ENCODE measurements at regions not wholly inside any gene's neighbourhood (a gene's known extent, or its start where the extent isn't known, plus 50 kb on each side); places are given as distances from the start of the nearest gene placed in this dataset.
"Not testable (repeated sequence)": the region's sequence is repeated elsewhere in the genome, so short reads cannot be mapped to it uniquely, and the experiment has no call there.

DNA sequence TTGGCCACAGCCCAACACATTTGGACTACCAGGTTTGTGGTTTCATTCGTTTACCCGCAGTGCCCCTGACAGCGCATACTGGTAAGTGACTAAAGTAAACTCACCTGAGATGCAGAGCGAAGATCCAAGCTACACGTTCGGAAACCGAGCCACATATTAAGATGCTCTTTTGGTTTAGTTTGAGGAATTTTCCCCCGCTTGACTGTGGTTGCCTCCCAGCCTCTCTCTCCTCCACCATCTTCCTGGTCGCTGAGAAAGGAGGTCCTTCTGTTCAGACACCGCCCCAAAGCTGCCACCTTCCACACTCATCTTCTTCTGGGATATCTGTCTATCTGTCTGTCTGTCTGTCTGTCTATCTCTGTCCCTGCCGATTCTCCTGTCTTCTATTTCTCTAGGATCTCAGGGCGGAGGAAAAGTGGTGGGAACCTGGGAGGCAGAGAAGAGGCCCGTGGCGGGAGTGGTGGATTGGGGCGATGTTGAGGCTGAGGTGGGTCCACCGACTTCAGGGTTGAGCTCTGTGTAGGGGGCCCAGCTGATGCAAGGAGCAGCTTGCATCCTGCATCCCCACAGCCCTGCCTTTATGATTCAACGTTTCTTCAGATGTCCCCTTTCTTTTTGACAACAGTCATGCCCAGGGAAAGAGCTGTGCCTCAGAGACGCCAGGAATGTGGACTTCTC lies 196.9 kb upstream of the ZNF184 start:
- peaks cover 12% of the 10 kb centered on the region for H3K9me3 Mint-ChIP-seq
- DNase-seq (ENCODE audit: low spot score in 2 of 2) (no peak), ATAC-seq (no peak)
- no peak overlapping the region for H3K27ac Mint-ChIP-seq
- peaks cover 34% of the 10 kb centered on the region for H3K36me3 Mint-ChIP-seq
- H3K4me3 Mint-ChIP-seq: no peak overlapping the region
- H3K4me1 Mint-ChIP-seq: peaks cover 22% of the 10 kb centered on the region

- H3K4me1 Mint-ChIP-seq: peaks cover 22% of the 10 kb centered on the region
- H3K27ac Mint-ChIP-seq: no peak overlapping the region
- H3K36me3 Mint-ChIP-seq: peaks cover 34% of the 10 kb centered on the region
- ATAC-seq: no peak
- no peak for DNase-seq (ENCODE audit: low spot score in 2 of 2)
- H3K9me3 Mint-ChIP-seq: peaks cover 12% of the 10 kb centered on the region
- peak overlapping the region; percentile 3 for H3K4me3 Mint-ChIP-seq
Observed at GRCh38 chr6:27669295-27669623, 196.4 kb upstream of the ZNF184 start.

- peak overlapping the region; percentile 3 for H3K4me3 Mint-ChIP-seq
- DNase-seq (ENCODE audit: low spot score in 2 of 2) (peak; percentile 16 to 79), ATAC-seq (no peak)
- H3K27ac Mint-ChIP-seq: peak overlapping the region; percentile 90
- peaks cover 12% of the 10 kb centered on the region for H3K9me3 Mint-ChIP-seq
- peaks cover 22% of the 10 kb centered on the region for H3K4me1 Mint-ChIP-seq
- peaks cover 34% of the 10 kb centered on the region for H3K36me3 Mint-ChIP-seq
Observed at GRCh38 chr6:27668442-27669294, 195.8 kb upstream of the ZNF184 start.

DNA sequence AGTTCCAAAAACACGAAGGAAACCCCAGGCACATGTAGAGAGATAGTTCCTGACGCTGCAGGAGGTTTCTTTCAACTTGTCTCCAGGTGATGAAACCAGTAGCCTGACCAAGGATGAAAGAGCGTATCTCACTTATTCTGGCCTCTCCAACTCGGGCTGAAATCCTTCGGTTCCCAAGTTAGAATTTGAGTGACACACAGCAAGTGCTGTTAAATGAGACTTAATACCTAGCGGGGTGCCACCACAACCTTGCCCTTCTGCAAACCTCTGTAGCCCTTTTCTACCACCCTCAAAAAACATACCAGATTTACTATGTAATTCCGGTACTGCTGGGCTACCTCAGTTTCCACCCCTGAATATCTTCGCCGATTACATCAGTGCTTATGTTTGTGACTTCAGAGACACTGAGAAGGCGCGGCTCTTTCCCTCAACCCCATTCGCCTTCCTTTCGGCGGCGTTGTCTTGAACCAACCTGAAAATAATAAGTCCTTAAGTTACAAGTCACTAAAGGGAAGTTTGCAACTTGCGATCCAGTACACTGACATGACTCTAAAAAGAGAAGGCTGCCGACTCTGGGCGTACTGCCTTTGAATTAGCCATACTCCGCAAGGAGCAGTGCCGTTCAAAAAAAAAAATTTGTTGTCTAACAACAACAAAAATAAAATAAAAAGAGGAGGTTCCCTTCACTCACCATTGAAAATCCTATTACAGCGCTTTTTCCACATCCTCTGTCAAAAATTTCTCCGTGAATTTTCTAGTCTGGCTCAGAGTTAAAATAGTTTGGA lies 194.9 kb upstream of the ZNF184 start:
- Mint-ChIP-seq H3K4me3 (peak overlapping the region; percentile 3), H3K36me3 (peaks cover 34% of the 10 kb centered on the region), H3K9me3 (peaks cover 9% of the 10 kb centered on the region), H3K4me1 (peaks cover 21% of the 10 kb centered on the region), H3K27ac (peak overlapping the region; percentile 90)
- DNase-seq (ENCODE audit: low spot score in 2 of 2): no peak
- ATAC-seq: no peak

DNA sequence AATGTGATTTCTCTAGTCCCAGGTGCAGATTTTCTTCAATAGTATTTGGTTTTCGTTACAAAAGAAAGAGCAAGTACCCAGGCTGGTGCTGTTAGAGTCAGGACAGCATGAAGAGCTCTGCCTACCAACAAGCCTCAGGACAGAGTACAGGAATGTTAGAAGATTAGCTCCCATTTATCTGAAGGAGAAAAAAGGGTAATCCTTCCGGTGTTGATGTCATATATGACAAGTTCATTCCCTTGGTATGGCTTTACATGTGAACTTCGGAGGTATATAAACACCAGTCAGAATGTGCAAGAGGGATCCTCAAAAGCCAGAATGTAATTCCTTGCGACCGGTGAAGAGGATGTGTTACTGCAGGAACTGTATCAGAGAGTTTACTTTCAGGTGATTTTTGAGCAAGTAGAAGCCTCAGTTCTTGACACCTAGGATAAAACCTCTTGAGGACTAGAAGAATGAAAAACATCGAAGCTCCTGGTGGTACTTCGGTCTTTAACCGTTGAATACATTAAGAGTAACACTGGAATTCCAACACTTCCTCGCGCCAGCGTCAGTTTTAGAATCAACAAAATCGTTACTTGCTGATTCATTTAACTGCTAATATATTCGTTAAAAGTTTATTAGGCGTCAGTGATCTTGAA lies 194.2 kb upstream of the ZNF184 start:
- Mint-ChIP-seq H3K4me3 (no peak overlapping the region), H3K27ac (no peak overlapping the region), H3K36me3 (peaks cover 28% of the 10 kb centered on the region), H3K4me1 (peaks cover 14% of the 10 kb centered on the region), H3K9me3 (peaks cover 6% of the 10 kb centered on the region)
- ATAC-seq (no peak), DNase-seq (ENCODE audit: low spot score in 2 of 2) (no peak)

DNA sequence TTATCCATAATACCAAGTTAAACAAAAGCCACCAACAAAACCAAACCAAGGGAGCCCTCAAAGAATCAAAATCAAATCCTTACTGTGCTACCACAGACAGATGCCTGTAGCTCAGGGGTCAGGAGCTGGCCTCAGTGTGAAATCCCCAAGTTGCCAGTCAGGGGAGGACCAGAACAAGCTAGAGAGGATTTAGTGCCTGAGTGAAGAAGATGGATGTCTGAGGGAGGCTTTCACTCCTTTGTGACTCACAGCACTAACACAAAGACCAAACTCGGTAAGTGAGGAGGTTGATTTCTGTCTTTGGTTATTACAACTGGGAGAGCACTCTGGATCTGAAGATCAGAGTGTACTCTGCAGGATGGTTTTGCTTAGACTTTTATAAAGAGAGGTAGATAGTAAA lies 189.9 kb upstream of the ZNF184 start:
- peaks cover 4% of the 10 kb centered on the region for H3K9me3 Mint-ChIP-seq
- H3K27ac Mint-ChIP-seq: no peak overlapping the region
- no peak overlapping the region for H3K4me3 Mint-ChIP-seq
- ATAC-seq: no peak
- H3K36me3 Mint-ChIP-seq: peaks cover 2% of the 10 kb centered on the region
- peaks cover 3% of the 10 kb centered on the region for H3K4me1 Mint-ChIP-seq
- no peak for DNase-seq (ENCODE audit: low spot score in 2 of 2)

GRCh38 chr6:27662212-27662611 lies 189.3 kb upstream of the ZNF184 start:
- H3K27ac Mint-ChIP-seq; H3K9me3 Mint-ChIP-seq; DNase-seq (ENCODE audit: low spot score in 2 of 2); H3K4me3 Mint-ChIP-seq; H3K36me3 Mint-ChIP-seq; ATAC-seq; H3K4me1 Mint-ChIP-seq: not testable (repeated sequence)

GRCh38 chr6:27653143-27653825 lies 180.4 kb upstream of the ZNF184 start:
- H3K27ac Mint-ChIP-seq; ATAC-seq; H3K4me3 Mint-ChIP-seq; H3K9me3 Mint-ChIP-seq; H3K36me3 Mint-ChIP-seq; H3K4me1 Mint-ChIP-seq; DNase-seq (ENCODE audit: low spot score in 2 of 2): not testable (repeated sequence)

DNA sequence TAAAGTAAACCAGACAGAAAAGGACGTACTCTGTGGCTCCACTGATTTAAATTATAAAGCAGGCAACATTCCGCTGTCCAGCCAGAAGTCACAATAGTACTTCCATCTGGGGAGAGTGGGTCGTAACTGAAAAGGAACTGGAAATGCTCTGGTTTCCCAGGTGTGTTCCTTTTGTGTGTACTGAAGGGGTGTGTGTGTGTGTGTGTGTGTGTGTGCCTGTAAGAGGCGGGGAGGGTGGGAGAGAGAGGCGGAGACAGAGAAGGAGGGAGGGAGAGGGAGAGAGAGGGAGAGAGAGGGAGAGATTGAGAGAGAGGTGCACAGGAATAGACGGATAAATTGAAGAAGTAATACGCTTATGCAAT lies 178.4 kb upstream of the ZNF184 start:
- Mint-ChIP-seq H3K36me3 (peaks cover 6% of the 10 kb centered on the region), H3K4me3 (no peak overlapping the region), H3K9me3 (no peaks in the 10 kb centered on the region), H3K27ac (no peak overlapping the region), H3K4me1 (no peaks in the 10 kb centered on the region)
- no peak for DNase-seq (ENCODE audit: low spot score in 2 of 2)
- no peak for ATAC-seq

DNA sequence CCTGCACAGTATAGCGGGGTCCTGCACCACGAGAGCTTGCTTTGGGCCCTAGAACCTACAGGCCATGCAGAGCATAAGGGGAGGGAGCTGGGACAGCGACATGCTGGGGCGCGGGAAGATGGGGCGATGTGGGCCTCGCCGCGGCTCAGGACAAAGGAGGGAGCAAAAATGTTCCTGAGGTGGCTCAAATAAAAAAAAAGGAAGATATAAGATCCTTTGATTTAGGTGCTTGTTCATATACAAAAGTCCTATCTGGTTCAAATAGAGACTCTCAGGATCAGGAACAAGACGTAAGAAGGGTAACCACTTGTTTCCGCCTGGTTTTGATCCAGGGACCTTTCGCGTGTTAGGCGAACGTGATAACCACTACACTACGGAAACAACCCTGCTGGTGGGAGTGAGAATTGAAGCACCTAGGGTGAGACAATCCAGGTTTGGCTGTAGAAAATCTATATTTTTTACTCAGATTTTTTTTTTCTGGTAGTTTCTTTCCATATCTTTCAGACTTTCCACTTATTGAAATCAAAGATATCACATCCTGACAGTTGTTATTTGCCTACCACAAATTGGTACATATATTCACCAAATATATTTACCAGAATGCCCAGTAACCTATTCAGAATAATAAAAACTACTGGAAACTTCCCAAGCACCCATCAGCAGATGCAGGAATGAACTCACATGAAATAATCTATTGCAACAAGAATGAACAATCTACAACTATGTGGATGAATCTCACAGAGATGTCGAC lies 177.9 kb upstream of the ZNF184 start:
- H3K9me3 Mint-ChIP-seq: no peaks in the 10 kb centered on the region
- ATAC-seq (peak; percentile 58), DNase-seq (ENCODE audit: low spot score in 2 of 2) (peak; percentile 21 to 65)
- H3K27ac Mint-ChIP-seq: peak overlapping the region; percentile 74
- peaks cover 6% of the 10 kb centered on the region for H3K36me3 Mint-ChIP-seq
- no peak overlapping the region for H3K4me3 Mint-ChIP-seq
- H3K4me1 Mint-ChIP-seq: no peaks in the 10 kb centered on the region

DNA sequence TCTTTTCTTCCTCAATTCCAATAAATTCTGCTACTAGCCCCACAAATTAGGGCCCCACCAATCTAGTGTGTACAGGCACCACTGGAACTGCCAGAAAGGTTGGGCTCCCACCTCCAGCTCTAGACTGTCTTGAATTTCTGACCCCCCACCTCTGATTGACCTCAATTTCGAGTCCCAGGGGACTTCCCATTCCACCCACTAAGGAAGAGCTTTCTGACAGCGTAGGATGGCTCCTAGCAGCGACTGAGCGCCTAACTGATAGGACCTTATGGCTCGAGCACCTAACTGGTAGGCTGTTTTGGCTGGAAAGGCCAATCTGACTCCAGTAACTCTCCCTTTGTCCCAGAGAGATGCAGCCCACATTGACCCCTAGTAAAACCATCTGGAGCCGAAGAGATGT lies 171.6 kb upstream of the ZNF184 start:
- ATAC-seq: no peak
- Mint-ChIP-seq H3K4me3 (no peak overlapping the region), H3K9me3 (peaks cover 5% of the 10 kb centered on the region), H3K27ac (no peak overlapping the region), H3K36me3 (no peaks in the 10 kb centered on the region), H3K4me1 (no peaks in the 10 kb centered on the region)
- no peak for DNase-seq (ENCODE audit: low spot score in 2 of 2)

DNA sequence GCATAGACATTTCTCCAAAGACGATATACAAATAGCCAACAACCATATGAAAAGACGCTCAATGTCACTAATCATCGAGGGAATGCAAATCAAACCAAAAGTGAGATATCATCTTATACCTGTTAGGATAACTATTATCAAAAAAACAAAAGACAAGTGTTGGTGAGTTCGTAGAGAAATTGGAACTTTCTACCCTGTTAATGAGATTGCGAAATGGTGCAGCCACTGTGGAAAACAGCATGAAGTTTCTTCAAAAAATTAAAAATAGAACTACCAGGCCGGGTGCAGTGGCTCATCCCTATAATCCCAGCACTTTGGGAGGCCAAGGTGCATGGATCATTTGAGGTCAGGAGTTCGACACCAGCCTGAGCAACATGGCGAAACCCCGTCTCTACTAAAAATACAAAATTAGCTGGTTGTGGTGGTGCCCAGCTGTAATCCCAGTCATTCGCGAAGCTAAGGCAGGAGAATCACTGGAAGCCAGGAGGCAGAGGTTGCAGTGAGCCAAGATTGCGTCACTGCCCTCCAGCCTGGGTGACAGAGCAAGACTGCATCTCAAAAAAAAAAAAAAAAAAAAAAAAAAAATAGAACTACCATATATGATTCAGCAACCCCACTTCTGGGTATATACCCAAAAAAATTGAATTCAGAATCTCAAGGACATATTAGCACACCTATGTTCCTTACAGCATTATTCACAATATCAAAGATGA lies 170.0 kb upstream of the ZNF184 start:
- no peak for ATAC-seq
- Mint-ChIP-seq H3K27ac (no peak overlapping the region), H3K9me3 (peaks cover 5% of the 10 kb centered on the region), H3K4me3 (no peak overlapping the region), H3K36me3 (no peaks in the 10 kb centered on the region), H3K4me1 (no peaks in the 10 kb centered on the region)
- no peak for DNase-seq (ENCODE audit: low spot score in 2 of 2)

DNA sequence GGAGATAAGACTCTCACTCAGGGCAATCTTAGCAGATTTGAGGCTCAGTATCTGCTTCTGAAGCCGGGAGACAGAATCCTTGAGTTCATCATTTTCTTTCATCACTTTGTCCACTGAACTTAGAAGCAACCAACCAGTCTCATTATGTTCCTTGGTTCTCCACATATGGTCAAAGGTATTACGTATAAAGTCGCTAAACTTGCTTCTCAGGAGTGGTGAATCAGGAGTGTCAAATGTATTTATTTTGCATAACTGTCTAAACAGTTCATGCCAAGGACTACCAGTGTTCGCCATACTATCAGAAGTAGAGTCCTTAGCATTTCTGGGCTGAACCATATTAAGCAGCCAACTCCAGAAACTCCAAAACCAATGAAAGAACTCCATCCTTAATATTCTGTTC lies 163.0 kb upstream of the ZNF184 start:
- ATAC-seq; H3K4me1 Mint-ChIP-seq; H3K4me3 Mint-ChIP-seq; H3K36me3 Mint-ChIP-seq; H3K9me3 Mint-ChIP-seq; H3K27ac Mint-ChIP-seq; DNase-seq (ENCODE audit: low spot score in 2 of 2): not testable (repeated sequence)

DNA sequence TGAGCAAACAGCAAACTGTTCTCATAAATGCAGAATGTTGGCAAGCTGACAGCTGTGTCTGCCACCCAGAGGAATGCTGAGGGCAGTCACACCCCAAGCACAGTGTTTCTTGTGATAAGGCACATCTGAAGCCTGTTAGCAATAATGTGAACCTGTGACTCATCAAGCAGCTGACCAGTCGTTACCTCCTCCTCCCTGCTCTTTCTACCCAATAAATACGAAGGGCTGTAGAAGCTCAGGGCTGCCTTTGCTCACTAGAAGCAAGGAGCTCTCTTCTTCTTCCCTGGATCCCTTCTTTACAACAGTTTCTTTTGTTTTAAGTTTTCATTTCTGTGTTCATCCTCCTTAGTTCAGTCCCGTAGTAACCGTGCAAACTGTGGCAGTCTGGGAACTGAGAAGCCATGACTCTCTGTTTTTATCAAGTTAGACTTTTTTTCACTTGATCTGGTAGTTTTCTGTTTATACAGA lies 160.3 kb upstream of the ZNF184 start:
- H3K4me1 Mint-ChIP-seq: peaks cover 14% of the 10 kb centered on the region
- not testable (repeated sequence) for H3K4me3 Mint-ChIP-seq; ATAC-seq; H3K27ac Mint-ChIP-seq; H3K9me3 Mint-ChIP-seq; DNase-seq (ENCODE audit: low spot score in 2 of 2)
- H3K36me3 Mint-ChIP-seq: peaks cover 10% of the 10 kb centered on the region
